Adrenal gland (tissue), 9 donors: ENCODE measurements at regions not wholly inside any gene's neighbourhood (a gene's known extent, or its start where the extent isn't known, plus 50 kb on each side); places are given as distances from the start of the nearest gene placed in this dataset.

Experiments used
- DNase-seq, 7 donors: peaks; one replicate each; pipeline ENCODE4 v3.0.0-alpha.2; 2019 to 2020
- H3K27ac ChIP-seq, 5 donors: fragments of 200-600 bp; sonication (generic) in 4 of 5; 1 replicate in 3 of 5; 2 replicates in 2 of 5; pipeline versions ENCODE4 v1.5.1 to v1.8.0; 2016 to 2020; ENCODE audit warnings: mild to moderate bottlenecking in 1 of 5
- H3K27me3 ChIP-seq: fragments of 200-600 bp; 2 replicates; pipeline ENCODE4 v1.8.0; 2021
- H3K36me3 ChIP-seq, 2 donors: fragments of 200-600 bp; replicated peaks in 1 of 2; 1 replicate in 1 of 2; 2 replicates in 1 of 2; pipeline versions ENCODE4 v1.5.1 to v1.8.0; 2018 to 2022
- H3K4me1 ChIP-seq, 2 donors: fragments of 200-600 bp; replicated peaks in 1 of 2; 1 replicate in 1 of 2; 2 replicates in 1 of 2; pipeline versions ENCODE4 v1.5.1 to v1.8.0; 2018 to 2021
- H3K4me3 ChIP-seq, 4 donors: fragments of 200-600 bp; sonication (generic) in 3 of 4; one replicate each; pipeline ENCODE4 v1.5.1; 2016 to 2018
- H3K9me3 ChIP-seq, 3 donors: fragments of 200-600 bp; sonication (generic) in 1 of 3; replicated peaks in 1 of 3; 1 replicate in 2 of 3; 2 replicates in 1 of 3; pipeline versions ENCODE4 v1.5.1 to v1.8.0; 2016 to 2021
- CTCF ChIP-seq, 6 experiments: fragments of 450-650 bp in 4 of 6; fragments of 200-600 bp in 2 of 6; sonication (generic) in 1 of 6; IDR thresholded peaks; 1 replicate in 5 of 6; 2 replicates in 1 of 6; pipeline versions ENCODE4 v1.5.1 to v1.8.0; 2016 to 2021; ENCODE audit warnings: antibody characterized with exemption in 6 of 6, mild to moderate bottlenecking in 2 of 6, moderate library complexity in 1 of 6
- POLR2A ChIP-seq, 2 donors: fragments of 450-650 bp; IDR thresholded peaks; one replicate each; pipeline ENCODE4 v1.6.1; 2017; ENCODE audit warnings: antibody characterized with exemption in 2 of 2, mild to moderate bottlenecking in 2 of 2, moderate library complexity in 1 of 2
- WGBS, 4 donors: extraction: QIAGEN DNeasy Blood & Tissue Kit in 2 of 4; methylation state at CpG; one replicate each; pipeline versions ENCODE4 v1.1.5 to v1.1.7; 2013 to 2017; 5-methylcytosine and 5-hydroxymethylcytosine counted together
- intact Hi-C, 2 donors: fragments of 100-400 bp; cut with DNase I; formaldehyde crosslinking; loops; one replicate each; pipeline versions ENCODE4 v1.14.1 to v1.15.0; 2022 to 2023
- donor health status: healthy with polysubstance abuse.
- donor health status: Bipolar disorder and iron deficiency.
- donor health status: DM: yes; HTN: yes; CAD: no.
- donor health status: DM: no; HTN: no; CAD: no.
- donor health status: DM: no; HTN: no; CAD: no.

GRCh38 chr13:106714271-106714982, 146.5 kb upstream of the ARGLU1 start:
- Histone ChIP-seq H3K9me3 (no peaks in the 10 kb centered on the region), H3K4me3 (no peak overlapping the region), H3K4me1 (no peaks in the 10 kb centered on the region), H3K27me3 (no peaks in the 10 kb centered on the region), H3K27ac (no peak overlapping the region), H3K36me3 (no peaks in the 10 kb centered on the region)
- intact Hi-C loops, result no loop called here
- TF ChIP-seq CTCF (IDR thresholded peaks at IDR 0.05), result no peak
- TF ChIP-seq POLR2A (IDR thresholded peaks at IDR 0.05), result no peak
- WGBS, 4 donors, result 63 to 83% (median 78%) methylated on average over 7 to 10 of the region's 10 CpGs
- DNase-seq, result no peak

GRCh38 chr13:106712381-106712780, 144.4 kb upstream of the ARGLU1 start:
- Histone ChIP-seq H3K27ac (no peak overlapping the region), H3K9me3 (no peaks in the 10 kb centered on the region), H3K27me3 (no peaks in the 10 kb centered on the region), H3K4me1 (no peaks in the 10 kb centered on the region), H3K36me3 (no peaks in the 10 kb centered on the region), H3K4me3 (no peak overlapping the region)
- 63 to 72% (median 67%) methylated on average over 10 of the region's 10 CpGs for WGBS, 4 donors
- intact Hi-C loops, result no loop called here
- no peak for DNase-seq
- TF ChIP-seq CTCF (IDR thresholded peaks at IDR 0.05) (no peak), POLR2A (IDR thresholded peaks at IDR 0.05) (no peak)

- Histone ChIP-seq H3K27ac (peak overlapping the region in 2 of 5 donors; percentile 1 to 26), H3K9me3 (no peaks in the 10 kb centered on the region), H3K27me3 (no peaks in the 10 kb centered on the region), H3K4me3 (no peak overlapping the region), H3K36me3 (no peaks in the 10 kb centered on the region), H3K4me1 (no peaks in the 10 kb centered on the region)
- intact Hi-C loops, result no loop called here
- no peak for TF ChIP-seq CTCF (IDR thresholded peaks at IDR 0.05)
- no peak for TF ChIP-seq POLR2A (IDR thresholded peaks at IDR 0.05)
- DNase-seq, result peak in 2 of 7 donors; percentile 11 to 20
- 33 to 55% (median 46%) methylated on average over 7 of the region's 7 CpGs for WGBS, 4 donors
Observed at GRCh38 chr13:106710266-106710665, 142.3 kb upstream of the ARGLU1 start.

GRCh38 chr13:106709522-106709921, 141.6 kb upstream of the ARGLU1 start:
- no peak overlapping the region for H3K4me3 ChIP-seq
- peak overlapping the region in 2 of 5 donors; percentile 1 to 26 for H3K27ac ChIP-seq
- intact Hi-C loops, result no loop called here

More at GRCh38 chr13:106709522-106709921, 141.6 kb upstream of the ARGLU1 start:
- WGBS, 4 donors, result 61 to 74% (median 68%) methylated on average over 3 of the region's 3 CpGs
- no peaks in the 10 kb centered on the region for H3K9me3 ChIP-seq
- H3K36me3 ChIP-seq, result no peaks in the 10 kb centered on the region
- H3K4me1 ChIP-seq, result no peaks in the 10 kb centered on the region
- DNase-seq, result peak in 1 of 7 donors; percentile 3
- H3K27me3 ChIP-seq, result no peaks in the 10 kb centered on the region
- TF ChIP-seq CTCF (IDR thresholded peaks at IDR 0.05), result no peak
